Parathyroid adenoma (tissue), 2 donors: ENCODE measurements at regions not wholly inside any gene's neighbourhood (a gene's known extent, or its start where the extent isn't known, plus 50 kb on each side); places are given as distances from the start of the nearest gene placed in this dataset.
A peak's percentile ranks its signal among the peaks of the same experiment; 100 is the strongest.

Experiments
- H2AFZ ChIP-seq: fragments of 300-600 bp; sonication (generic); one replicate; pipeline ENCODE4 v1.7.0; 2017; ENCODE audit warnings: antibody characterized with exemption, mild to moderate bottlenecking
- H3K27ac ChIP-seq: fragments of 300-600 bp; sonication (generic); one replicate; pipeline ENCODE4 v1.7.0; 2017
- H3K27me3 ChIP-seq: fragments of 300-600 bp; sonication (generic); one replicate; pipeline ENCODE4 v1.7.0; 2017; ENCODE audit warnings: low read length; ENCODE audit not compliant: control insufficient read depth, insufficient read depth
- H3K36me3 ChIP-seq: fragments of 300-600 bp; sonication (generic); one replicate; pipeline ENCODE4 v1.7.0; 2017; ENCODE audit warnings: low read length; ENCODE audit not compliant: control insufficient read depth, insufficient read depth
- H3K4me1 ChIP-seq: fragments of 300-600 bp; sonication (generic); one replicate; pipeline ENCODE4 v1.7.0; 2017; ENCODE audit warnings: control low read depth
- H3K4me2 ChIP-seq: fragments of 300-600 bp; sonication (generic); one replicate; pipeline ENCODE4 v1.7.0; 2017; ENCODE audit warnings: low read length
- H3K4me3 ChIP-seq: fragments of 300-600 bp; sonication (generic); one replicate; pipeline ENCODE4 v1.7.0; 2017; ENCODE audit warnings: low read depth, low read length
- H3K79me2 ChIP-seq: fragments of 300-600 bp; sonication (generic); one replicate; pipeline ENCODE4 v1.7.0; 2017; ENCODE audit warnings: control low read depth
- H3K9ac ChIP-seq: fragments of 300-600 bp; sonication (generic); one replicate; pipeline ENCODE4 v1.7.0; 2017; ENCODE audit warnings: mild to moderate bottlenecking
- H3K9me3 ChIP-seq: fragments of 300-600 bp; sonication (generic); one replicate; pipeline ENCODE4 v1.7.0; 2017; ENCODE audit warnings: low read length; ENCODE audit not compliant: control insufficient read depth
- CTCF ChIP-seq: fragments of 300-600 bp; sonication (generic); IDR thresholded peaks from one replicate; pipeline ENCODE4 v1.7.0; 2017; ENCODE audit warnings: antibody characterized with exemption, mild to moderate bottlenecking
- donor health status: primary hyperparathyroidism.

- H3K27me3 ChIP-seq: no peaks in the 10 kb centered on the region
- no peak overlapping the region for H3K4me2 ChIP-seq
- peak overlapping the region; percentile 12 for H3K27ac ChIP-seq
- H3K79me2 ChIP-seq: no peaks in the 10 kb centered on the region
- peaks cover 9% of the 10 kb centered on the region for H3K4me1 ChIP-seq
- H3K9ac ChIP-seq: no peak overlapping the region
- no peaks in the 10 kb centered on the region for H3K36me3 ChIP-seq
- no peak for TF ChIP-seq CTCF
- peak overlapping the region; percentile 45 for H2AFZ ChIP-seq
- no peaks in the 10 kb centered on the region for H3K9me3 ChIP-seq
- no peak overlapping the region for H3K4me3 ChIP-seq
Observed at GRCh38 chr6:139919107-139920026, 544.9 kb upstream of the CITED2 start.

GRCh38 chr6:139917951-139918630, 543.6 kb upstream of the CITED2 start:
- H3K9ac ChIP-seq: no peak overlapping the region

GRCh38 chr6:139914910-139915309, 540.5 kb upstream of the CITED2 start:
- Histone ChIP-seq H3K9ac (no peak overlapping the region), H3K36me3 (no peaks in the 10 kb centered on the region), H3K4me2 (no peak overlapping the region), H3K79me2 (no peaks in the 10 kb centered on the region), H3K27me3 (no peaks in the 10 kb centered on the region), H3K4me1 (peaks cover 4% of the 10 kb centered on the region), H2AFZ (no peak overlapping the region), H3K9me3 (no peaks in the 10 kb centered on the region), H3K4me3 (no peak overlapping the region), H3K27ac (no peak overlapping the region)
- TF ChIP-seq CTCF: no peak

More at GRCh38 chr6:139917951-139918630, 543.6 kb upstream of the CITED2 start:
- no peaks in the 10 kb centered on the region for H3K27me3 ChIP-seq
- H3K4me3 ChIP-seq: no peak overlapping the region
- no peaks in the 10 kb centered on the region for H3K79me2 ChIP-seq
- no peak overlapping the region for H3K27ac ChIP-seq
- no peaks in the 10 kb centered on the region for H3K36me3 ChIP-seq
- H3K4me2 ChIP-seq: no peak overlapping the region
- no peaks in the 10 kb centered on the region for H3K9me3 ChIP-seq
- H3K4me1 ChIP-seq: peaks cover 9% of the 10 kb centered on the region
- TF ChIP-seq CTCF: no peak
- H2AFZ ChIP-seq: peak overlapping the region; percentile 28

GRCh38 chr6:139912735-139913400, 538.4 kb upstream of the CITED2 start:
- no peak overlapping the region for H3K4me2 ChIP-seq
- no peaks in the 10 kb centered on the region for H3K79me2 ChIP-seq
- no peaks in the 10 kb centered on the region for H3K36me3 ChIP-seq
- H3K9me3 ChIP-seq: no peaks in the 10 kb centered on the region
- no peak overlapping the region for H3K27ac ChIP-seq
- no peak for TF ChIP-seq CTCF
- H3K27me3 ChIP-seq: no peaks in the 10 kb centered on the region
- H2AFZ ChIP-seq: peak overlapping the region; percentile 39
- H3K9ac ChIP-seq: no peak overlapping the region
- no peaks in the 10 kb centered on the region for H3K4me1 ChIP-seq
- no peak overlapping the region for H3K4me3 ChIP-seq
